CD4-positive, alpha-beta T cell (primary cell): ENCODE measurements at regions not wholly inside any gene's neighbourhood (a gene's known extent, or its start where the extent isn't known, plus 50 kb on each side); places are given as distances from the start of the nearest gene placed in this dataset.
A peak's percentile ranks its signal among the peaks of the same experiment; 100 is the strongest.

Experiments
- ATAC-seq: fragments of 200-7000 bp; cut with Tn5 transposase; one replicate; pipeline ENCODE4 v1.10.0; 2022; ENCODE audit warnings: mild to moderate bottlenecking; ENCODE audit not compliant: poor library complexity
- CTCF ChIA-PET: fragments of 350-600 bp; sonication (Branson Sonifier 250); formaldehyde crosslinking; loops from one replicate; lab custom pipeline; 2021; ENCODE audit warnings: antibody characterized with exemption, inconsistent platforms; lab: Charles Lee
- POLR2A ChIA-PET: fragments of 350-600 bp; sonication (Branson Sonifier 250); formaldehyde crosslinking; loops from one replicate; lab custom pipeline; 2021; ENCODE audit warnings: antibody characterized with exemption, inconsistent platforms; lab: Charles Lee
- DNase-seq, 14 experiments: peaks; one replicate each; pipeline ENCODE4 v3.0.0-alpha.2; 2013 to 2020; ENCODE audit warnings: mixed read lengths in 2 of 14
- H3K27ac ChIP-seq, 2 donors: one replicate each; pipeline versions ENCODE4 v1.5.1 to v1.7.0; 2013; ENCODE audit warnings: low read length in 2 of 2, low read depth in 1 of 2, mild to moderate bottlenecking in 1 of 2
- H3K27me3 ChIP-seq, 2 experiments: 1 replicate in 1 of 2; 2 replicates in 1 of 2; pipeline versions ENCODE4 v1.6.1 to v1.7.0; 2013; ENCODE audit warnings: low read length in 2 of 2, control low read depth in 1 of 2, mild to moderate bottlenecking in 1 of 2, moderate library complexity in 1 of 2; ENCODE audit not compliant: insufficient read depth in 2 of 2, control insufficient read depth in 1 of 2
- H3K36me3 ChIP-seq: one replicate; pipeline ENCODE4 v1.6.1; 2013; ENCODE audit warnings: low read length, control low read depth; ENCODE audit not compliant: insufficient read depth
- H3K4me1 ChIP-seq: one replicate; pipeline ENCODE4 v1.6.1; 2013; ENCODE audit warnings: low read length, control low read depth; ENCODE audit not compliant: insufficient read depth
- H3K4me3 ChIP-seq: one replicate; pipeline ENCODE4 v1.5.1; 2013; ENCODE audit warnings: mild to moderate bottlenecking, low read length, moderate library complexity
- H3K9me3 ChIP-seq, 2 experiments: 1 replicate in 1 of 2; 2 replicates in 1 of 2; pipeline versions ENCODE4 v1.6.1 to v1.7.0; 2013; ENCODE audit warnings: low read length in 2 of 2, mild to moderate bottlenecking in 2 of 2, control low read depth in 1 of 2, moderate library complexity in 1 of 2; ENCODE audit not compliant: control insufficient read depth in 1 of 2, insufficient read depth in 1 of 2
- H3K27ac Mint-ChIP-seq: one replicate; pipeline ENCODE4 v1.8.0; 2020; ENCODE audit warnings: mixed read lengths
- H3K27me3 Mint-ChIP-seq: one replicate; pipeline ENCODE4 v1.8.0; 2021; ENCODE audit warnings: mixed read lengths
- H3K36me3 Mint-ChIP-seq: one replicate; pipeline ENCODE4 v1.8.0; 2021; ENCODE audit warnings: low read depth, mixed read lengths
- H3K4me1 Mint-ChIP-seq: one replicate; pipeline ENCODE4 v1.8.0; 2021; ENCODE audit warnings: low read depth, mixed read lengths
- H3K4me3 Mint-ChIP-seq: one replicate; pipeline ENCODE4 v1.8.0; 2020; ENCODE audit warnings: mild to moderate bottlenecking, mixed read lengths
- H3K9me3 Mint-ChIP-seq: one replicate; pipeline ENCODE4 v1.8.0; 2020; ENCODE audit warnings: mixed read lengths
- CTCF ChIP-seq: fragments of 200-600 bp; IDR thresholded peaks from one replicate; pipeline ENCODE4 v1.8.0; 2022; ENCODE audit warnings: antibody characterized with exemption, mild to moderate bottlenecking
- intact Hi-C, 2 experiments: fragments of 100-400 bp; cut with DNase I in 1 of 2; cut with micrococcal nuclease in 1 of 2; formaldehyde crosslinking; loops; one replicate each; pipeline versions ENCODE4 v1.15.1 to v1.9.0; 2023 to 2025; cut with DNase I, micrococcal nuclease

DNA sequence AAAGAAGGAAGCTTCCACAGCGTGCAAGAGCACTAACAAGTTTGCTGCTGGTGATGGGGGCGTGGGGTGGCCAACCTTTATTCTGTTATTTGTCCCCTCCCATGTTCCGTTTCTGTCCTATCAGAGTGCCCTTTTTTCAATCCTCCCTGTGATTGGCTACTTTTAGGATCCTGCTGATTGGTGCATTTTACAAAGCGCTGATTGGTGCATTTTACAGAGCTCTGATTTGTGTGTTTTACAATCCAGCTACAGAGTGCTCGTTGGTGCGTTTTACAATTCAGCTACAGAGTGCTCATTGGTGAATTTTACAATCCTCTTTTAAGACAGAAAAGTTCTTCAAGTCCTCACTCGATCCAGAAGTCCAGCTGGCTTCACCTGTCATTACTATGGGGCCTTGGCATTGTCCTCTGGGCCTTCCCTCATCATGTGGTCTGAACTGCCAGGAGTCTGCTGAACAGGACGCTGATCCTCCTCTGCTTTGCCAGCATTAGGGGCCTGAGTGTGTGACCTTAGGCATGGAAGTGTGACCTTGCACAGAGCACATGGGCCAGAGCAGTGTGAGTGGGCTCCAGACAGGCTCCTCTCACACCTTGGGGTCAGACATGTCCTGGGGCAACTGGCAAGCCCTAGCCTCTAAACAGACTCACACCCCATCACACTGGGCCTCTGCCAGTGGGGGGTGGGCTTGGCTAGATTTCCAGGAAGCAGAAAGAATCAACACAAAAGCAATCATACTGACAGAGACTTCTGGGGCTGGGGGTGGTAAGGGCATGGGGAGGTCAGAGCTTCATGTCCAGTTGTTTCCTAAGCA lies 167.4 kb downstream of the PTPN20 start:
- ATAC-seq: no peak
- intact Hi-C loops: no loop called here
- no peak for TF ChIP-seq CTCF
- Histone ChIP-seq H3K4me1 (peaks cover 11% of the 10 kb centered on the region), H3K36me3 (no peaks in the 10 kb centered on the region), H3K9me3 (no peaks in the 10 kb centered on the region), H3K27me3 (no peaks in the 10 kb centered on the region), H3K27ac (no peak overlapping the region), H3K4me3 (no peak overlapping the region)
- Mint-ChIP-seq H3K27me3 (no peaks in the 10 kb centered on the region), H3K9me3 (no peaks in the 10 kb centered on the region), H3K4me3 (no peak overlapping the region), H3K27ac (no peak overlapping the region), H3K36me3 (no peaks in the 10 kb centered on the region), H3K4me1 (peaks cover 13% of the 10 kb centered on the region)
- ChIA-PET CTCF (no interaction called here), POLR2A (no interaction called here)
- DNase-seq: peak in 1 of 14 experiments; percentile 3

DNA sequence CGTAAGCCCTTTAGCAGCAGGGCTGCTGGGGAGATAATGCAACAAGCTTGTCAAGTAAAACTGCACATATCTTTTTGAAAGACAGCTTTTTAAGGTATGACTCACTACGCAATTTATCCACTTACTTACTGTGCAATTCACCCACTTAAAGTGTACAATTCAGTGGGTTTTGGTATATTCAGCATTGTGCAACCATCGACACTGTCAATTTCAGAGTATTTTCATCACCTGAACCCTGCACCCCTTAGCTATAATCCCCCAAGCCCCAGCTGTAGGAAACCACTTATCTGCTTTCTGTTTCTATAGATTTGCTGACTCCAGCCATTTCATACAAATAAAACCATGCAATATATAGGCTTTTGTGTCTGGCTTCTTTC lies 168.0 kb downstream of the PTPN20 start:
- Mint-ChIP-seq H3K9me3 (no peaks in the 10 kb centered on the region), H3K27ac (no peak overlapping the region), H3K4me1 (peaks cover 13% of the 10 kb centered on the region), H3K27me3 (no peaks in the 10 kb centered on the region), H3K4me3 (no peak overlapping the region), H3K36me3 (no peaks in the 10 kb centered on the region)
- intact Hi-C loops: no loop called here
- Histone ChIP-seq H3K4me1 (peaks cover 11% of the 10 kb centered on the region), H3K4me3 (no peak overlapping the region), H3K27me3 (no peaks in the 10 kb centered on the region), H3K36me3 (no peaks in the 10 kb centered on the region), H3K9me3 (no peaks in the 10 kb centered on the region), H3K27ac (no peak overlapping the region)
- no peak for ATAC-seq
- no peak for TF ChIP-seq CTCF
- DNase-seq: no peak
- ChIA-PET CTCF (no interaction called here), POLR2A (no interaction called here)

DNA sequence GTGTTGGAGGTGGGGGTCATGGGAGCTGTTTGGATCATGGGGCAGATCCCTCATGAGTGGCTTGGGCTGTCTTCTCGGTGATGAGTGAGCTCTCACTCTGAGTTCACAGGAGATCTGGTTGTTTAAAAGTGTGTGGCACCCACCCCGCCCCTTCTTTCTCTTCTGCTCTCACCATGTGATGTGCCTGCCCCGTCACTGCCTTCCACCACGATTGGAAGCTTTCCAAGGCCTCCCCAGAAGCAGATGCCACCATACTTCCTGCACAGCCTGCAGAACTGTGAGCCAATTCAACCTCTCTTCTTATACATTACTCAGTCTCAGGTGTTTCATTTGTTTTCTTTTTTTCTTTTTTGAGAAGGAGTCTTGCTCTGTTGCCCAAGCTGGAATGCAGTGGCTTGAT lies 170.0 kb downstream of the PTPN20 start:
- H3K4me3 ChIP-seq: no peak overlapping the region
- no peak overlapping the region for H3K27ac Mint-ChIP-seq
- ChIA-PET POLR2A (interaction anchor here (1.4 kb wide), 1 partner anchor 231 kb away, joined by 3 read pairs; no protein-coding TSS in a partner anchor), CTCF (interaction anchor here (0.9 kb wide), 1 partner anchor 34 kb away, joined by 3 read pairs; no protein-coding TSS in a partner anchor)
- H3K36me3 Mint-ChIP-seq: no peaks in the 10 kb centered on the region
- peak; percentile 86 for ATAC-seq
- peaks cover 13% of the 10 kb centered on the region for H3K4me1 Mint-ChIP-seq
- H3K4me1 ChIP-seq: peaks cover 11% of the 10 kb centered on the region
- no peaks in the 10 kb centered on the region for H3K9me3 Mint-ChIP-seq
- no peaks in the 10 kb centered on the region for H3K36me3 ChIP-seq
- H3K27me3 ChIP-seq: no peaks in the 10 kb centered on the region
- DNase-seq: peak in 10 of 14 experiments; percentile 3 to 51 (median 34)
- no peaks in the 10 kb centered on the region for H3K9me3 ChIP-seq
- no peak overlapping the region for H3K4me3 Mint-ChIP-seq
- TF ChIP-seq CTCF: no peak
- intact Hi-C loops: no loop called here
- H3K27me3 Mint-ChIP-seq: no peaks in the 10 kb centered on the region
- no peak overlapping the region for H3K27ac ChIP-seq
